GM23248 (cell line): ENCODE measurements at regions not wholly inside any gene's neighbourhood (a gene's known extent, or its start where the extent isn't known, plus 50 kb on each side); places are given as distances from the start of the nearest gene placed in this dataset.

Source experiments
- EZH2 ChIP-seq: fragments of 200-600 bp; sonication (generic); IDR thresholded peaks from 2 replicates; pipeline ENCODE4 v1.6.1; 2018; ENCODE audit warnings: antibody characterized with exemption, mild to moderate bottlenecking; ENCODE audit not compliant: insufficient read depth, poor library complexity, severe bottlenecking
- EZH2phosphoT487 ChIP-seq: fragments of 200-600 bp; sonication (generic); IDR thresholded peaks from 2 replicates; pipeline ENCODE4 v1.6.1; 2018; ENCODE audit warnings: antibody characterized with exemption, moderate library complexity, mild to moderate bottlenecking, low read depth; ENCODE audit not compliant: insufficient read depth

- TF ChIP-seq EZH2 (no peak), EZH2phosphoT487 (no peak)
Measured at GRCh38 chr18:61129001-61129400, 204.2 kb upstream of the CDH20 start.
